ENCODE measurements at regions not wholly inside any gene's neighbourhood (a gene's known extent, or its start where the extent isn't known, plus 50 kb on each side); places are given as distances from the start of the nearest gene placed in this dataset.

DNA sequence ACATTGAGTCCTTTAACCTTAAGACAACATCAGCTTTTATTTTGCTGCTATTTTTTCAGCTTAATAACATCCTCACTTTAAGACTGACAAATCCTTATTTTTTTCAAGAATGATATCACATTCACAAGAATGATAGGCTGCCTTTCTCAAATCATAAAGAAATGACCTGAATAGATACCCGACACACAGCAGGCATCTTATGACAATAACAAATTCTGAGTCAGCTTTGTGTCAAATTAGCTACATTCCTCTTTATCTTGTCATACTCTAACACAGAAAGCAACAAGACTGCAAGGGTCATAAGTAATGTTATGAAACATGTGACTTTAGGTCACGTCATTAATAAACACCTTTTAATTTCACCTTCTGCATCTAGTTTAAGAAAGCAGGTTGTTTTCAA, 2387.6 kb downstream of the PCDH7 start:
- TF ChIP-seq POLR2A (IDR thresholded peaks at IDR 0.05) = no peak
- TF ChIP-seq, protein P1, sequence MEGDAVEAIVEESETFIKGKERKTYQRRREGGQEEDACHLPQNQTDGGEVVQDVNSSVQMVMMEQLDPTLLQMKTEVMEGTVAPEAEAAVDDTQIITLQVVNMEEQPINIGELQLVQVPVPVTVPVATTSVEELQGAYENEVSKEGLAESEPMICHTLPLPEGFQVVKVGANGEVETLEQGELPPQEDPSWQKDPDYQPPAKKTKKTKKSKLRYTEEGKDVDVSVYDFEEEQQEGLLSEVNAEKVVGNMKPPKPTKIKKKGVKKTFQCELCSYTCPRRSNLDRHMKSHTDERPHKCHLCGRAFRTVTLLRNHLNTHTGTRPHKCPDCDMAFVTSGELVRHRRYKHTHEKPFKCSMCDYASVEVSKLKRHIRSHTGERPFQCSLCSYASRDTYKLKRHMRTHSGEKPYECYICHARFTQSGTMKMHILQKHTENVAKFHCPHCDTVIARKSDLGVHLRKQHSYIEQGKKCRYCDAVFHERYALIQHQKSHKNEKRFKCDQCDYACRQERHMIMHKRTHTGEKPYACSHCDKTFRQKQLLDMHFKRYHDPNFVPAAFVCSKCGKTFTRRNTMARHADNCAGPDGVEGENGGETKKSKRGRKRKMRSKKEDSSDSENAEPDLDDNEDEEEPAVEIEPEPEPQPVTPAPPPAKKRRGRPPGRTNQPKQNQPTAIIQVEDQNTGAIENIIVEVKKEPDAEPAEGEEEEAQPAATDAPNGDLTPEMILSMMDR (IDR thresholded peaks at IDR 0.05) = no peak
